Astrocyte (in vitro differentiated cells and primary cell): ENCODE measurements at regions not wholly inside any gene's neighbourhood (a gene's known extent, or its start where the extent isn't known, plus 50 kb on each side); places are given as distances from the start of the nearest gene placed in this dataset.

ENCODE experiments used
- CTCF ChIP-seq: IDR thresholded peaks from 2 replicates; pipeline ENCODE4 v1.5.1; 2011; ENCODE audit warnings: low read depth, mild to moderate bottlenecking, inconsistent platforms, low read length, moderate library complexity; ENCODE audit not compliant: insufficient read depth
- EZH2 ChIP-seq: IDR thresholded peaks from 2 replicates; pipeline ENCODE4 v1.6.1; 2012; ENCODE audit warnings: mild to moderate bottlenecking, low read length, inconsistent platforms; ENCODE audit not compliant: insufficient read depth

GRCh38 chr9:101878734-101879133 is 140.3 kb upstream of the GRIN3A start:
- TF ChIP-seq EZH2, result no peak
- no peak for TF ChIP-seq CTCF
